MCF 10A (cell line): ENCODE measurements at regions not wholly inside any gene's neighbourhood (a gene's known extent, or its start where the extent isn't known, plus 50 kb on each side); places are given as distances from the start of the nearest gene placed in this dataset.
"Not testable (repeated sequence)": the region's sequence is repeated elsewhere in the genome, so short reads cannot be mapped to it uniquely, and the experiment has no call there.

Source experiments
- BruUV-seq: library from RNA; stranded (reverse); fragments of 400-500 nt; replicated peaks from 2 replicates; lab custom pipeline; 2021; lab: Mats Ljungman, UMichigan
- CTCF ChIA-PET: fragments of 300-600 bp; sonication (Branson Sonifier 250); formaldehyde crosslinking; extraction: SDS; loops from one replicate; lab custom pipeline; 2021; ENCODE audit warnings: antibody characterized with exemption, inconsistent platforms; lab: Yijun Ruan, JAX
- POLR2A ChIA-PET: fragments of 300-600, 350-650 bp; sonication (Branson Sonifier 250); formaldehyde crosslinking; extraction: SDS; loops from one replicate; lab custom pipeline; 2020; ENCODE audit warnings: antibody characterized with exemption, inconsistent platforms; lab: Yijun Ruan, JAX
- DNase-seq: peaks from one replicate; pipeline ENCODE4 v3.0.0-alpha.2; 2018; ENCODE audit not compliant: unreplicated experiment
- H3K27ac Mint-ChIP-seq: one replicate; pipeline ENCODE4 v1.8.0; 2022; ENCODE audit warnings: mild to moderate bottlenecking, low read depth, mixed read lengths; ENCODE audit not compliant: unreplicated experiment
- H3K27me3 Mint-ChIP-seq: one replicate; pipeline ENCODE4 v1.8.0; 2022; ENCODE audit warnings: mixed read lengths; ENCODE audit not compliant: insufficient read depth, unreplicated experiment
- H3K36me3 Mint-ChIP-seq: one replicate; pipeline ENCODE4 v1.8.0; 2022; ENCODE audit warnings: mild to moderate bottlenecking, moderate library complexity, mixed read lengths; ENCODE audit not compliant: insufficient read depth, unreplicated experiment
- H3K4me1 Mint-ChIP-seq: one replicate; pipeline ENCODE4 v1.8.0; 2022; ENCODE audit warnings: mixed read lengths; ENCODE audit not compliant: insufficient read depth, unreplicated experiment
- H3K4me3 Mint-ChIP-seq: one replicate; pipeline ENCODE4 v1.8.0; 2022; ENCODE audit warnings: mild to moderate bottlenecking, moderate library complexity, mixed read lengths; ENCODE audit not compliant: unreplicated experiment
- H3K9me3 Mint-ChIP-seq: one replicate; pipeline ENCODE4 v1.8.0; 2022; ENCODE audit warnings: mixed read lengths; ENCODE audit not compliant: unreplicated experiment
- CTCF ChIP-seq: fragments of 200-600 bp; IDR thresholded peaks from one replicate; pipeline ENCODE4 v1.8.0; 2022; ENCODE audit warnings: antibody characterized with exemption, mild to moderate bottlenecking; ENCODE audit not compliant: unreplicated experiment
- intact Hi-C: fragments of 100-400 bp; cut with micrococcal nuclease; formaldehyde crosslinking; loops from 2 replicates; pipeline ENCODE4 v1.14.1; 2022

- ChIA-PET POLR2A (no interaction called here), CTCF (no interaction called here)
- intact Hi-C loops: no loop called here
- no peak for TF ChIP-seq CTCF
- Mint-ChIP-seq H3K9me3 (no peaks in the 10 kb centered on the region), H3K27me3 (no peaks in the 10 kb centered on the region), H3K4me1 (no peaks in the 10 kb centered on the region), H3K36me3 (no peaks in the 10 kb centered on the region), H3K4me3 (no peak overlapping the region), H3K27ac (no peak overlapping the region)
- DNase-seq: no peak
- no TSS peak for BruUV-seq
Observed at GRCh38 chr3:757711-758110, 335.1 kb upstream of the CNTN6 start.

GRCh38 chr3:759106-759505, 333.7 kb upstream of the CNTN6 start:
- intact Hi-C loops: no loop called here

GRCh38 chr3:773433-773832, 319.4 kb upstream of the CNTN6 start:
- H3K27ac Mint-ChIP-seq, BruUV-seq, intact Hi-C loops, H3K36me3 Mint-ChIP-seq, H3K27me3 Mint-ChIP-seq, H3K4me3 Mint-ChIP-seq, H3K9me3 Mint-ChIP-seq, POLR2A ChIA-PET, CTCF ChIA-PET, DNase-seq, H3K4me1 Mint-ChIP-seq: not testable (repeated sequence)

More at GRCh38 chr3:759106-759505, 333.7 kb upstream of the CNTN6 start:
- no peaks in the 10 kb centered on the region for H3K36me3 Mint-ChIP-seq
- no TSS peak for BruUV-seq
- ChIA-PET POLR2A (no interaction called here), CTCF (interaction anchor here (0.7 kb wide), 1 partner anchor 1256 kb away, joined by 3 read pairs; no protein-coding TSS in a partner anchor)
- no peaks in the 10 kb centered on the region for H3K4me1 Mint-ChIP-seq
- no peak overlapping the region for H3K4me3 Mint-ChIP-seq
- H3K27ac Mint-ChIP-seq: no peak overlapping the region
- no peak for DNase-seq
- H3K27me3 Mint-ChIP-seq: no peaks in the 10 kb centered on the region
- TF ChIP-seq CTCF: no peak
- no peaks in the 10 kb centered on the region for H3K9me3 Mint-ChIP-seq

- peak; percentile 32 for DNase-seq
- ChIA-PET POLR2A (no interaction called here), CTCF (interaction anchor here (0.7 to 1.0 kb wide), 2 partner anchors 12 to 23 kb away, joined by 3 to 4 read pairs; no protein-coding TSS in a partner anchor)
- intact Hi-C loops: no loop called here
- Mint-ChIP-seq H3K27me3 (no peaks in the 10 kb centered on the region), H3K36me3 (no peaks in the 10 kb centered on the region), H3K4me3 (no peak overlapping the region), H3K27ac (no peak overlapping the region), H3K9me3 (no peaks in the 10 kb centered on the region), H3K4me1 (no peaks in the 10 kb centered on the region)
- no TSS peak for BruUV-seq
- TF ChIP-seq CTCF: no peak
Observed at GRCh38 chr3:775178-775880, 317.5 kb upstream of the CNTN6 start.
